B cell (primary cell): ENCODE measurements at regions not wholly inside any gene's neighbourhood (a gene's known extent, or its start where the extent isn't known, plus 50 kb on each side); places are given as distances from the start of the nearest gene placed in this dataset.

Experiments
- ATAC-seq: fragments of 200-7000 bp; cut with Tn5 transposase; one replicate; pipeline ENCODE4 v1.10.0; 2021; ENCODE audit warnings: low read depth, mild to moderate bottlenecking, moderate number of reproducible peaks, moderate library complexity
- CTCF ChIA-PET: fragments of 350-600 bp; sonication (Branson Sonifier 250); formaldehyde crosslinking; loops from one replicate; lab custom pipeline; 2021; ENCODE audit warnings: antibody characterized with exemption, inconsistent platforms; lab: Charles Lee
- POLR2A ChIA-PET: fragments of 350-600 bp; sonication (Branson Sonifier 250); formaldehyde crosslinking; loops from one replicate; lab custom pipeline; 2021; ENCODE audit warnings: antibody characterized with exemption; lab: Charles Lee
- DNase-seq: peaks from one replicate; pipeline ENCODE4 v3.0.0; 2013
- H2AFZ ChIP-seq: 2 replicates; pipeline ENCODE4 v1.6.1; 2012; ENCODE audit warnings: mild to moderate bottlenecking, low read depth, low read length; ENCODE audit not compliant: insufficient read depth, poor library complexity, severe bottlenecking
- H3K27ac ChIP-seq, 2 donors: 1 replicate in 1 of 2; 2 replicates in 1 of 2; pipeline ENCODE4 v1.5.1; 2012 to 2013; ENCODE audit warnings: low read length in 2 of 2, mild to moderate bottlenecking in 2 of 2, moderate library complexity in 1 of 2
- H3K27me3 ChIP-seq, 4 experiments: fragments of 200-600 bp in 1 of 4; sonication (generic) in 1 of 4; replicated peaks in 1 of 4; 1 replicate in 2 of 4; 2 replicates in 2 of 4; pipeline versions ENCODE4 v1.6.1 to v1.7.0; 2013 to 2016; ENCODE audit warnings: low read length in 3 of 4, mild to moderate bottlenecking in 2 of 4, mixed read lengths in 1 of 4, moderate library complexity in 1 of 4; ENCODE audit not compliant: insufficient read depth in 4 of 4, control insufficient read depth in 3 of 4; ENCODE audit errors: control extremely low read depth in 1 of 4
- H3K36me3 ChIP-seq, 2 experiments: replicated peaks in 1 of 2; 1 replicate in 1 of 2; 2 replicates in 1 of 2; pipeline versions ENCODE4 v1.6.1 to v1.7.1; 2013; ENCODE audit warnings: low read length in 1 of 2; ENCODE audit not compliant: insufficient read depth in 2 of 2, control insufficient read depth in 1 of 2; ENCODE audit errors: control extremely low read depth in 1 of 2, extremely low read depth in 1 of 2
- H3K4me1 ChIP-seq, 2 donors: fragments of 200-600 bp in 1 of 2; sonication (generic) in 1 of 2; 1 replicate in 1 of 2; 2 replicates in 1 of 2; pipeline versions ENCODE4 v1.5.1 to v1.6.1; 2013 to 2017; ENCODE audit warnings: low read length in 2 of 2; ENCODE audit not compliant: control insufficient read depth in 2 of 2, insufficient read depth in 2 of 2
- H3K4me2 ChIP-seq: replicated peaks from 2 replicates; pipeline ENCODE3; 2012; ENCODE audit warnings: mild to moderate bottlenecking, low read depth, low read length; ENCODE audit not compliant: poor library complexity, severe bottlenecking
- H3K4me3 ChIP-seq, 5 experiments: fragments of 200-600 bp in 1 of 5; sonication (generic) in 1 of 5; 1 replicate in 3 of 5; 2 replicates in 2 of 5; pipeline versions ENCODE4 v1.5.1 to v1.7.0; 2011 to 2016; ENCODE audit warnings: low read length in 4 of 5, mild to moderate bottlenecking in 4 of 5, low read depth in 2 of 5, control low read depth in 1 of 5, moderate library complexity in 1 of 5; ENCODE audit not compliant: insufficient read depth in 1 of 5; ENCODE audit errors: control extremely low read depth in 1 of 5, extremely low read depth in 1 of 5
- H3K79me2 ChIP-seq: fragments of 200-600 bp; sonication (generic); one replicate; pipeline ENCODE4 v1.6.0; 2016; ENCODE audit warnings: low read length; ENCODE audit not compliant: control insufficient read depth, insufficient read depth
- H3K9ac ChIP-seq: fragments of 200-600 bp; sonication (generic); 2 replicates; pipeline ENCODE4 v1.6.1; 2017; ENCODE audit warnings: mild to moderate bottlenecking, low read length, moderate library complexity
- H3K9me3 ChIP-seq, 3 donors: one replicate each; pipeline versions ENCODE4 v1.6.1 to v1.7.1; 2013; ENCODE audit warnings: low read length in 2 of 3; ENCODE audit not compliant: control insufficient read depth in 2 of 3, insufficient read depth in 1 of 3; ENCODE audit errors: control extremely low read depth in 1 of 3
- H4K20me1 ChIP-seq: 2 replicates; pipeline ENCODE4 v1.6.0; 2012; ENCODE audit warnings: mild to moderate bottlenecking, low read length; ENCODE audit not compliant: insufficient read depth, control insufficient read depth, poor library complexity, severe bottlenecking
- H3K27ac Mint-ChIP-seq: one replicate; pipeline ENCODE4 v1.8.0; 2021; ENCODE audit warnings: mixed read lengths
- H3K27me3 Mint-ChIP-seq: one replicate; pipeline ENCODE4 v1.8.0; 2021; ENCODE audit warnings: mixed read lengths
- H3K4me1 Mint-ChIP-seq: one replicate; pipeline ENCODE4 v1.8.0; 2021; ENCODE audit warnings: mixed read lengths
- H3K4me3 Mint-ChIP-seq: one replicate; pipeline ENCODE4 v1.8.0; 2021; ENCODE audit warnings: mixed read lengths
- H3K9me3 Mint-ChIP-seq: one replicate; pipeline ENCODE4 v1.8.0; 2022; ENCODE audit warnings: mixed read lengths; ENCODE audit not compliant: insufficient read depth
- CTCF ChIP-seq: fragments of 200-600 bp; IDR thresholded peaks from one replicate; pipeline ENCODE4 v1.8.0; 2022; ENCODE audit warnings: antibody characterized with exemption, mild to moderate bottlenecking
- EZH2 ChIP-seq: IDR thresholded peaks from 2 replicates; pipeline ENCODE4 v1.6.1; 2012; ENCODE audit warnings: borderline replicate concordance, low read depth, mild to moderate bottlenecking, moderate library complexity, low read length; ENCODE audit not compliant: insufficient read depth, poor library complexity, severe bottlenecking
- WGBS: methylation state at CpG from one replicate; pipeline ENCODE4 v1.1.5; 2013; ENCODE audit warnings: missing lambda C conversion rate; ENCODE audit not compliant: insufficient coverage; 5-methylcytosine and 5-hydroxymethylcytosine counted together
- intact Hi-C: fragments of 100-400 bp; cut with micrococcal nuclease; formaldehyde crosslinking; loops from one replicate; pipeline ENCODE4 v1.10.0; 2022

- no peak overlapping the region for H3K9ac ChIP-seq
- Mint-ChIP-seq H3K27ac (no peak overlapping the region), H3K9me3 (peaks cover 4% of the 10 kb centered on the region), H3K27me3 (no peaks in the 10 kb centered on the region), H3K4me1 (no peaks in the 10 kb centered on the region), H3K4me3 (no peak overlapping the region)
- no peak overlapping the region for H3K4me2 ChIP-seq
- no peak overlapping the region for H2AFZ ChIP-seq
- ATAC-seq (no peak), DNase-seq (no peak)
- H3K79me2 ChIP-seq: no peaks in the 10 kb centered on the region
- H3K4me3 ChIP-seq: no peak overlapping the region
- H3K27ac ChIP-seq: no peak overlapping the region
- H3K36me3 ChIP-seq: no peaks in the 10 kb centered on the region
- no peaks in the 10 kb centered on the region for H3K9me3 ChIP-seq
- H4K20me1 ChIP-seq: no peaks in the 10 kb centered on the region
- POLR2A ChIA-PET: no interaction called here
- 42% methylated on average over 2 of the region's 2 CpGs for WGBS
- H3K4me1 ChIP-seq: no peaks in the 10 kb centered on the region
- CTCF ChIA-PET: no interaction called here
- H3K27me3 ChIP-seq: no peaks in the 10 kb centered on the region
- TF ChIP-seq EZH2 (no peak), CTCF (no peak)
- intact Hi-C loops: no loop called here
Observed at GRCh38 chr20:60835876-60836275, 416.2 kb upstream of the CDH4 start.

GRCh38 chr20:60837173-60837770, 414.8 kb upstream of the CDH4 start:
- no peak for TF ChIP-seq CTCF
- TF ChIP-seq EZH2: no peak
- no peak for ATAC-seq
- H3K79me2 ChIP-seq: no peaks in the 10 kb centered on the region
- H3K4me2 ChIP-seq: no peak overlapping the region
- no peak overlapping the region for H2AFZ ChIP-seq
- no peaks in the 10 kb centered on the region for H3K9me3 ChIP-seq
- H3K4me3 ChIP-seq: no peak overlapping the region
- ChIA-PET CTCF (no interaction called here), POLR2A (no interaction called here)
- no peaks in the 10 kb centered on the region for H4K20me1 ChIP-seq
- DNase-seq: no peak
- H3K27me3 Mint-ChIP-seq: no peaks in the 10 kb centered on the region
- peaks cover 4% of the 10 kb centered on the region for H3K9me3 Mint-ChIP-seq
- no peak overlapping the region for H3K27ac ChIP-seq
- no peak overlapping the region for H3K4me3 Mint-ChIP-seq
- H3K27ac Mint-ChIP-seq: no peak overlapping the region
- H3K4me1 ChIP-seq: no peaks in the 10 kb centered on the region
- intact Hi-C loops: no loop called here
- H3K4me1 Mint-ChIP-seq: no peaks in the 10 kb centered on the region
- 100% methylated on average over 1 of the region's 3 CpGs for WGBS
- H3K27me3 ChIP-seq: no peaks in the 10 kb centered on the region
- H3K36me3 ChIP-seq: no peaks in the 10 kb centered on the region
- H3K9ac ChIP-seq: no peak overlapping the region
